ENCODE measurements at regions not wholly inside any gene's neighbourhood (a gene's known extent, or its start where the extent isn't known, plus 50 kb on each side); places are given as distances from the start of the nearest gene placed in this dataset.

DNA sequence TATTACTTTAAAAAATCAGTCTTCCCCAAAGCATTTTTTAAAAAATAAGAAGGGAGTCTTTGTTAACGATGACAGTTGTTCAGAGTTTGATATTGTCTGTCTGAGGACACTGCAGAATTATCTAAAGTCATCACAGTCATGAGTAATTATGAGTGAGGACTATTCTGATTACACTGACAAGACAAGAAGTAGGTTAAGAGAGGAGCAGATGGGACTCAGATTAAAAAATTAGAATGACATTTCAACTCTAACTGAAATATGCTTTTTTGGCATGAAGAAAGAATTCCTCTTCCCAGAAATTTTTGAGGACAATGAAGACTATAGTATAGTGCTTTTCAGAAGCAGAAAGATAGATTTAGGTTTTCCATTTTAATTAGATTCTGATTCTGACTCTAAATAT is 456.5 kb downstream of the EPHA7 start:
- no peak overlapping the region for H2BK15ac ChIP-seq (ENCODE audit: low read length)
- no peak overlapping the region for H3K18ac ChIP-seq (ENCODE audit: extremely low read depth, low read length)
- H3K9me3 ChIP-seq (ENCODE audit: insufficient read depth in 2 of 2, low read depth in 1 of 2, low read length in 1 of 2), result peaks cover 8 to 13% of the 10 kb centered on the region in 2 experiments
- no peak overlapping the region for H4K8ac ChIP-seq (ENCODE audit: extremely low read depth, insufficient read depth, low read length)
- CTCF ChIA-PET (ENCODE audit: partially characterized antibody), result interaction anchor here (1.1 kb wide), 1 partner anchor 84 kb away, joined by 3 read pairs; no protein-coding TSS in a partner anchor
- no peak overlapping the region for H2AK5ac ChIP-seq (ENCODE audit: low read depth, low read length)
- no peaks in the 10 kb centered on the region for H3K23me2 ChIP-seq (ENCODE audit: low read depth, low read length)
- H2BK120ac ChIP-seq (replicated peaks; ENCODE audit: low read depth, low read length), result no peak overlapping the region
- H4K5ac ChIP-seq (ENCODE audit: insufficient read length, low read depth, low read length), result no peak overlapping the region
- H4K20me1 ChIP-seq (replicated peaks in 1 of 2; ENCODE audit: control insufficient read depth in 1 of 2, insufficient read depth in 2 of 2, low read length in 2 of 2), result no peaks in the 10 kb centered on the region
- H3K27ac ChIP-seq (ENCODE audit: low read depth, low read length), result no peak overlapping the region
- H2BK12ac ChIP-seq (ENCODE audit: low read depth, low read length), result no peak overlapping the region
- no peak overlapping the region for H2BK20ac ChIP-seq (ENCODE audit: low read length)
- H3K4me2 ChIP-seq (ENCODE audit: insufficient read depth in 1 of 2, low read depth in 2 of 2, low read length in 2 of 2), result no peak overlapping the region
- H3K36me3 ChIP-seq (ENCODE audit: control insufficient read depth in 2 of 4, insufficient read depth in 4 of 4, low read length in 3 of 4), result no peaks in the 10 kb centered on the region
- no peaks in the 10 kb centered on the region for H3K79me1 ChIP-seq (ENCODE audit: low read depth, low read length)
- H3K79me2 ChIP-seq (ENCODE audit: control insufficient read depth in 1 of 2, insufficient read depth in 2 of 2, low read length in 2 of 2), result no peaks in the 10 kb centered on the region
- no peak overlapping the region for H3K56ac ChIP-seq (replicated peaks; ENCODE audit: insufficient read length, low read depth, low read length)
- POLR2A ChIA-PET (ENCODE audit: partially characterized antibody), result no interaction called here
- H3K4me3 ChIP-seq (ENCODE audit: extremely low read depth in 1 of 4, insufficient read depth in 2 of 4, low read depth in 3 of 4, low read length in 4 of 4), result no peak overlapping the region
- no peaks in the 10 kb centered on the region for H3K27me3 ChIP-seq (replicated peaks in 1 of 4; ENCODE audit: control insufficient read depth in 3 of 4, extremely low read depth in 1 of 4, insufficient read depth in 3 of 4, low read length in 3 of 4)
- H2BK5ac ChIP-seq (ENCODE audit: low read depth, low read length), result no peak overlapping the region
- no peak overlapping the region for H2AFZ ChIP-seq (ENCODE audit: low read length)
- DNase-seq (ENCODE audit: low read depth in 1 of 2, low spot score in 2 of 2), result no peak
- 100% methylated on average over 1 of the region's 1 CpG; no CpG with 5 or more reads in 1 of the 2 experiments for WGBS, 2 experiments (ENCODE audit: extremely low coverage in 1 of 2, insufficient coverage in 1 of 2, insufficient read length in 1 of 2, insufficient replicate concordance in 2 of 2, low coverage in 1 of 2, low lambda C conversion rate in 2 of 2, missing lambda C conversion rate in 1 of 2)
- no peak overlapping the region for H3K14ac ChIP-seq (ENCODE audit: insufficient read length)
- no peaks in the 10 kb centered on the region for H3K4me1 ChIP-seq (replicated peaks in 1 of 4; ENCODE audit: control insufficient read depth in 3 of 4, insufficient read depth in 4 of 4, low read length in 3 of 4)
- no peak overlapping the region for H3K9ac ChIP-seq (replicated peaks in 1 of 4; ENCODE audit: extremely low read depth in 1 of 4, low read depth in 3 of 4, low read length in 3 of 4)
- H4K91ac ChIP-seq (replicated peaks; ENCODE audit: insufficient read length, low read length), result no peak overlapping the region
- H3K4ac ChIP-seq (replicated peaks; ENCODE audit: insufficient read length, low read depth, low read length), result no peak overlapping the region
- no peak overlapping the region for H3K23ac ChIP-seq (ENCODE audit: insufficient read length)
- no peak for FAIRE-seq
- TF ChIP-seq CBX5 (IDR thresholded peaks at IDR 0.05; ENCODE audit: low read depth, low read length) (no peak), TEAD4 (IDR thresholded peaks at IDR 0.05; ENCODE audit: low read depth, low read length) (no peak), EP300 (IDR thresholded peaks at IDR 0.05; ENCODE audit: borderline replicate concordance in 1 of 2, low read depth in 2 of 2, low read length in 2 of 2) (no peak), POLR2AphosphoS5 (IDR thresholded peaks at IDR 0.05; ENCODE audit: low read depth, low read length) (no peak), TAF7 (optimal IDR thresholded peaks at IDR 0.05; ENCODE audit: borderline replicate concordance, low read depth, low read length) (no peak), BRCA1 (IDR thresholded peaks at IDR 0.05; ENCODE audit: low read depth, low read length) (no peak), SRF (IDR thresholded peaks at IDR 0.05; ENCODE audit: low read depth, low read length) (no peak), CTBP2 (IDR thresholded peaks at IDR 0.05; ENCODE audit: borderline replicate concordance, insufficient read depth, insufficient read length, low read length) (no peak), SIX5 (IDR thresholded peaks at IDR 0.05; ENCODE audit: low read depth, low read length) (no peak), RFX5 (IDR thresholded peaks at IDR 0.05; ENCODE audit: borderline replicate concordance, low read depth, low read length) (no peak), SAP30 (IDR thresholded peaks at IDR 0.05; ENCODE audit: insufficient read depth, insufficient replicate concordance, low read length) (no peak), KDM1A (IDR thresholded peaks at IDR 0.05; ENCODE audit: borderline replicate concordance, low read length) (no peak)
- TF ChIP-seq, protein P1, sequence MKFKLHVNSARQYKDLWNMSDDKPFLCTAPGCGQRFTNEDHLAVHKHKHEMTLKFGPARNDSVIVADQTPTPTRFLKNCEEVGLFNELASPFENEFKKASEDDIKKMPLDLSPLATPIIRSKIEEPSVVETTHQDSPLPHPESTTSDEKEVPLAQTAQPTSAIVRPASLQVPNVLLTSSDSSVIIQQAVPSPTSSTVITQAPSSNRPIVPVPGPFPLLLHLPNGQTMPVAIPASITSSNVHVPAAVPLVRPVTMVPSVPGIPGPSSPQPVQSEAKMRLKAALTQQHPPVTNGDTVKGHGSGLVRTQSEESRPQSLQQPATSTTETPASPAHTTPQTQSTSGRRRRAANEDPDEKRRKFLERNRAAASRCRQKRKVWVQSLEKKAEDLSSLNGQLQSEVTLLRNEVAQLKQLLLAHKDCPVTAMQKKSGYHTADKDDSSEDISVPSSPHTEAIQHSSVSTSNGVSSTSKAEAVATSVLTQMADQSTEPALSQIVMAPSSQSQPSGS (IDR thresholded peaks at IDR 0.05; ENCODE audit: low read length), result no peak

Measured in H1 (cell line).